Neural cell (in vitro differentiated cells): ENCODE measurements at regions not wholly inside any gene's neighbourhood (a gene's known extent, or its start where the extent isn't known, plus 50 kb on each side); places are given as distances from the start of the nearest gene placed in this dataset.

Experiments
- H2AFZ ChIP-seq: fragments of 200-600, 300-800 bp; sonication (generic), shearing (Covaris generic); 2 replicates; pipeline ENCODE4 v1.6.0; 2014; ENCODE audit warnings: low read depth, mild to moderate bottlenecking, antibody characterized with exemption, low read length, moderate library complexity
- H3F3A ChIP-seq: fragments of 200-600 bp; shearing (Covaris generic); 2 replicates; pipeline ENCODE4 v1.6.1; 2016; ENCODE audit warnings: mild to moderate bottlenecking, moderate library complexity, mixed read lengths, antibody characterized with exemption, low read length; ENCODE audit not compliant: insufficient read depth, poor library complexity, severe bottlenecking
- H3K27ac ChIP-seq: fragments of 200-600, 300-800 bp; sonication (generic), shearing (Covaris generic); 2 replicates; pipeline ENCODE4 v1.5.1; 2014; ENCODE audit warnings: mild to moderate bottlenecking, low read length, moderate library complexity
- H3K27me3 ChIP-seq: fragments of 300-800, 200-600 bp; sonication (generic), shearing (Covaris generic); 2 replicates; pipeline ENCODE4 v1.6.0; 2014; ENCODE audit warnings: mild to moderate bottlenecking, low read depth, low read length, moderate library complexity; ENCODE audit not compliant: insufficient read depth
- H3K36me3 ChIP-seq: fragments of 300-800, 200-600 bp; sonication (generic), shearing (Covaris generic); 2 replicates; pipeline ENCODE4 v1.5.1; 2014; ENCODE audit warnings: mild to moderate bottlenecking, antibody characterized with exemption, low read length, moderate library complexity; ENCODE audit not compliant: insufficient read depth
- H3K4me2 ChIP-seq: fragments of 300-800, 200-600 bp; sonication (generic), shearing (Covaris generic); 2 replicates; pipeline ENCODE4 v1.6.0; 2014; ENCODE audit warnings: mild to moderate bottlenecking, low read length
- H3K4me3 ChIP-seq: fragments of 300-800, 200-600 bp; sonication (generic), shearing (Covaris generic); 2 replicates; pipeline ENCODE4 v1.5.1; 2014; ENCODE audit warnings: mild to moderate bottlenecking, low read length, moderate library complexity
- H3K79me2 ChIP-seq: fragments of 200-600 bp; shearing (Covaris generic); replicated peaks from 2 replicates; pipeline ENCODE4 v1.6.0; 2014; ENCODE audit warnings: mild to moderate bottlenecking, low read length, moderate library complexity; ENCODE audit not compliant: insufficient read depth
- H3K9ac ChIP-seq: fragments of 300-800, 200-600 bp; sonication (generic), shearing (Covaris generic); 2 replicates; pipeline ENCODE4 v1.6.1; 2016; ENCODE audit warnings: mild to moderate bottlenecking, low read length, mixed read lengths
- H3K9me2 ChIP-seq: fragments of 200-600 bp; shearing (Covaris generic); 2 replicates; pipeline ENCODE4 v1.6.1; 2016; ENCODE audit warnings: mild to moderate bottlenecking, low read length, mixed read lengths; ENCODE audit not compliant: insufficient read depth
- H3K9me3 ChIP-seq: fragments of 200-600, 300-800 bp; sonication (generic), shearing (Covaris generic); 2 replicates; pipeline ENCODE4 v1.6.1; 2016; ENCODE audit warnings: mild to moderate bottlenecking, mixed run types, low read length, moderate library complexity, mixed read lengths
- H4K20me1 ChIP-seq: fragments of 200-600 bp; shearing (Covaris generic); 2 replicates; pipeline ENCODE4 v1.6.1; 2016; ENCODE audit warnings: mild to moderate bottlenecking, mixed run types; ENCODE audit not compliant: insufficient read depth
- EP300 ChIP-seq: fragments of 450-650 bp; conservative IDR thresholded peaks from 2 replicates; pipeline ENCODE4 v1.6.1; 2014; ENCODE audit warnings: antibody characterized with exemption, mild to moderate bottlenecking, moderate library complexity; ENCODE audit not compliant: poor library complexity, severe bottlenecking
- EZH2 ChIP-seq: fragments of 200-600, 300-800 bp; shearing (Covaris generic), sonication (generic); IDR thresholded peaks from 2 replicates; pipeline ENCODE4 v1.6.1; 2014; ENCODE audit warnings: antibody characterized with exemption, low read length, borderline replicate concordance, mild to moderate bottlenecking; ENCODE audit not compliant: insufficient read depth, poor library complexity, severe bottlenecking
- MXI1 ChIP-seq: fragments of 450-650 bp; conservative IDR thresholded peaks from 2 replicates; pipeline ENCODE4 v1.6.1; 2014; ENCODE audit warnings: antibody characterized with exemption, mild to moderate bottlenecking; ENCODE audit not compliant: poor library complexity, severe bottlenecking
- POLR2AphosphoS5 ChIP-seq: IDR thresholded peaks from 2 replicates; pipeline ENCODE4 v1.6.1; 2012
- RAD21 ChIP-seq: fragments of 450-650 bp; conservative IDR thresholded peaks from 2 replicates; pipeline ENCODE4 v1.6.1; 2014; ENCODE audit warnings: antibody characterized with exemption, mild to moderate bottlenecking, moderate library complexity
- SMC3 ChIP-seq: fragments of 450-650 bp; conservative IDR thresholded peaks from 2 replicates; pipeline ENCODE4 v1.6.1; 2014; ENCODE audit warnings: antibody characterized with exemption, mild to moderate bottlenecking, moderate library complexity; ENCODE audit not compliant: poor library complexity
- TAF1 ChIP-seq: IDR thresholded peaks from 2 replicates; pipeline ENCODE4 v1.6.1; 2012; ENCODE audit warnings: low read depth
- TF ChIP-seq, protein P1 (sequence below): fragments of 450-650 bp; IDR thresholded peaks from 2 replicates; pipeline ENCODE4 v1.5.1; 2014; ENCODE audit warnings: antibody characterized with exemption, mild to moderate bottlenecking, moderate library complexity; ENCODE audit not compliant: poor library complexity, severe bottlenecking
- TF ChIP-seq, protein P2 (sequence below): IDR thresholded peaks from 2 replicates; pipeline ENCODE4 v1.6.1; 2012; ENCODE audit warnings: borderline replicate concordance

DNA sequence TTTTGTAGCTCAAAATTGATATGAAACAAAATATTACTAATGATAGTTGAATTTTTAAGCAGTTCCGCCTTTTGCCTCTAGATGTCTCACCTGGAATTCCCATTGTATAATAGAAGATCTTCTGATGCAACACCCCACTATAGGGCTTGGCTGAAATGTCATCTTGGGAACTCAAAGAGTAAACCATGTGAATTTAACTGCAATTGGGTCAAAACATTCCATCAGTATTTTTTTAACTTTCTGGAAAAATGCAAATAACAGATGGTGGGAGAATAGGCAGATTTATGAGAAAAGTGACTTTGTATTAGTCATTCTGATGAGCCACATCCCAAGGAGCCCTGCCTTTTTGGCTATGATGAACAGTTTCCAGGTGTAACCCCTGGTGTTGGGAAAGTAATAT is 489.9 kb downstream of the NYAP2 start:
- Histone ChIP-seq H3K79me2 (no peaks in the 10 kb centered on the region), H3K27me3 (no peaks in the 10 kb centered on the region), H3K4me2 (no peak overlapping the region), H3K27ac (no peak overlapping the region), H2AFZ (no peak overlapping the region), H3F3A (no peaks in the 10 kb centered on the region), H3K9ac (no peak overlapping the region), H3K9me2 (no peaks in the 10 kb centered on the region), H3K4me3 (no peak overlapping the region), H4K20me1 (no peaks in the 10 kb centered on the region), H3K36me3 (no peaks in the 10 kb centered on the region), H3K9me3 (no peaks in the 10 kb centered on the region)
- TF ChIP-seq EZH2 (no peak), SMC3 (peak; percentile 90), EP300 (no peak), POLR2AphosphoS5 (no peak), MXI1 (no peak), TAF1 (no peak), RAD21 (peak; percentile 87)
- TF ChIP-seq, protein P1, sequence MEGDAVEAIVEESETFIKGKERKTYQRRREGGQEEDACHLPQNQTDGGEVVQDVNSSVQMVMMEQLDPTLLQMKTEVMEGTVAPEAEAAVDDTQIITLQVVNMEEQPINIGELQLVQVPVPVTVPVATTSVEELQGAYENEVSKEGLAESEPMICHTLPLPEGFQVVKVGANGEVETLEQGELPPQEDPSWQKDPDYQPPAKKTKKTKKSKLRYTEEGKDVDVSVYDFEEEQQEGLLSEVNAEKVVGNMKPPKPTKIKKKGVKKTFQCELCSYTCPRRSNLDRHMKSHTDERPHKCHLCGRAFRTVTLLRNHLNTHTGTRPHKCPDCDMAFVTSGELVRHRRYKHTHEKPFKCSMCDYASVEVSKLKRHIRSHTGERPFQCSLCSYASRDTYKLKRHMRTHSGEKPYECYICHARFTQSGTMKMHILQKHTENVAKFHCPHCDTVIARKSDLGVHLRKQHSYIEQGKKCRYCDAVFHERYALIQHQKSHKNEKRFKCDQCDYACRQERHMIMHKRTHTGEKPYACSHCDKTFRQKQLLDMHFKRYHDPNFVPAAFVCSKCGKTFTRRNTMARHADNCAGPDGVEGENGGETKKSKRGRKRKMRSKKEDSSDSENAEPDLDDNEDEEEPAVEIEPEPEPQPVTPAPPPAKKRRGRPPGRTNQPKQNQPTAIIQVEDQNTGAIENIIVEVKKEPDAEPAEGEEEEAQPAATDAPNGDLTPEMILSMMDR = peak; percentile 85
- TF ChIP-seq, protein P2, sequence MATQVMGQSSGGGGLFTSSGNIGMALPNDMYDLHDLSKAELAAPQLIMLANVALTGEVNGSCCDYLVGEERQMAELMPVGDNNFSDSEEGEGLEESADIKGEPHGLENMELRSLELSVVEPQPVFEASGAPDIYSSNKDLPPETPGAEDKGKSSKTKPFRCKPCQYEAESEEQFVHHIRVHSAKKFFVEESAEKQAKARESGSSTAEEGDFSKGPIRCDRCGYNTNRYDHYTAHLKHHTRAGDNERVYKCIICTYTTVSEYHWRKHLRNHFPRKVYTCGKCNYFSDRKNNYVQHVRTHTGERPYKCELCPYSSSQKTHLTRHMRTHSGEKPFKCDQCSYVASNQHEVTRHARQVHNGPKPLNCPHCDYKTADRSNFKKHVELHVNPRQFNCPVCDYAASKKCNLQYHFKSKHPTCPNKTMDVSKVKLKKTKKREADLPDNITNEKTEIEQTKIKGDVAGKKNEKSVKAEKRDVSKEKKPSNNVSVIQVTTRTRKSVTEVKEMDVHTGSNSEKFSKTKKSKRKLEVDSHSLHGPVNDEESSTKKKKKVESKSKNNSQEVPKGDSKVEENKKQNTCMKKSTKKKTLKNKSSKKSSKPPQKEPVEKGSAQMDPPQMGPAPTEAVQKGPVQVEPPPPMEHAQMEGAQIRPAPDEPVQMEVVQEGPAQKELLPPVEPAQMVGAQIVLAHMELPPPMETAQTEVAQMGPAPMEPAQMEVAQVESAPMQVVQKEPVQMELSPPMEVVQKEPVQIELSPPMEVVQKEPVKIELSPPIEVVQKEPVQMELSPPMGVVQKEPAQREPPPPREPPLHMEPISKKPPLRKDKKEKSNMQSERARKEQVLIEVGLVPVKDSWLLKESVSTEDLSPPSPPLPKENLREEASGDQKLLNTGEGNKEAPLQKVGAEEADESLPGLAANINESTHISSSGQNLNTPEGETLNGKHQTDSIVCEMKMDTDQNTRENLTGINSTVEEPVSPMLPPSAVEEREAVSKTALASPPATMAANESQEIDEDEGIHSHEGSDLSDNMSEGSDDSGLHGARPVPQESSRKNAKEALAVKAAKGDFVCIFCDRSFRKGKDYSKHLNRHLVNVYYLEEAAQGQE = no peak

DNA sequence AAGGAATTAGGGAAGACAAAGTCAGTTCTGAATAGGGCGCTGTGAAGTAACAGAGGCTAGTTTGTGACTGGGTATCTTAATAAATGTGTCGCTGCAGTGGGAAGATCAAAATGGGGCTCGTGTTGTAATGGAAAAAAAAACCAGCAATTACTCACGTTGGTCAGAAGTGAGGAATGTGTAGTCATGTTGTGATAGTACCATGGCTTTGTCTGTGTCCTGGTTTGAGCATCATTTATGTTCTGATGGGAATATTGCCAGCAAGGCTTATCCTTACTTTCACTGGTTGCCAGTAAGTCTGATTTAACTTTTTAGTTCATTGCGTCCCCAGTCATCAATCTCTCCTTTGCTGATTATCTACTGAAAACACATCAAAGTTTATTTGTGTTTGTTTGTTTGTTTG is 467.6 kb downstream of the NYAP2 start:
- TF ChIP-seq POLR2AphosphoS5 (no peak), EP300 (no peak), TAF1 (no peak), RAD21 (no peak), SMC3 (no peak), MXI1 (no peak), EZH2 (no peak)
- TF ChIP-seq, protein P1 = no peak
- TF ChIP-seq, protein P2 = no peak

More for the DNA sequence above, 467.6 kb downstream of the NYAP2 start:
- no peak overlapping the region for H2AFZ ChIP-seq
- H3K9ac ChIP-seq = no peak overlapping the region
- H4K20me1 ChIP-seq = no peaks in the 10 kb centered on the region
- H3K4me2 ChIP-seq = no peak overlapping the region
- H3K79me2 ChIP-seq = no peaks in the 10 kb centered on the region
- H3K27me3 ChIP-seq = no peaks in the 10 kb centered on the region
- no peaks in the 10 kb centered on the region for H3F3A ChIP-seq
- no peaks in the 10 kb centered on the region for H3K36me3 ChIP-seq
- no peaks in the 10 kb centered on the region for H3K9me3 ChIP-seq
- no peak overlapping the region for H3K27ac ChIP-seq
- no peak overlapping the region for H3K4me3 ChIP-seq
- no peaks in the 10 kb centered on the region for H3K9me2 ChIP-seq
